ENCODE measurements at regions not wholly inside any gene's neighbourhood (a gene's known extent, or its start where the extent isn't known, plus 50 kb on each side); places are given as distances from the start of the nearest gene placed in this dataset.

- no peaks in the 10 kb centered on the region for H3K36me3 ChIP-seq
- intact Hi-C loops (cut with DNase I), result no loop called here
- no peak overlapping the region for H3K4me3 ChIP-seq
- no peak overlapping the region for H3K27ac ChIP-seq
- H3K9me3 ChIP-seq, result no peaks in the 10 kb centered on the region
- TF ChIP-seq, protein P1, sequence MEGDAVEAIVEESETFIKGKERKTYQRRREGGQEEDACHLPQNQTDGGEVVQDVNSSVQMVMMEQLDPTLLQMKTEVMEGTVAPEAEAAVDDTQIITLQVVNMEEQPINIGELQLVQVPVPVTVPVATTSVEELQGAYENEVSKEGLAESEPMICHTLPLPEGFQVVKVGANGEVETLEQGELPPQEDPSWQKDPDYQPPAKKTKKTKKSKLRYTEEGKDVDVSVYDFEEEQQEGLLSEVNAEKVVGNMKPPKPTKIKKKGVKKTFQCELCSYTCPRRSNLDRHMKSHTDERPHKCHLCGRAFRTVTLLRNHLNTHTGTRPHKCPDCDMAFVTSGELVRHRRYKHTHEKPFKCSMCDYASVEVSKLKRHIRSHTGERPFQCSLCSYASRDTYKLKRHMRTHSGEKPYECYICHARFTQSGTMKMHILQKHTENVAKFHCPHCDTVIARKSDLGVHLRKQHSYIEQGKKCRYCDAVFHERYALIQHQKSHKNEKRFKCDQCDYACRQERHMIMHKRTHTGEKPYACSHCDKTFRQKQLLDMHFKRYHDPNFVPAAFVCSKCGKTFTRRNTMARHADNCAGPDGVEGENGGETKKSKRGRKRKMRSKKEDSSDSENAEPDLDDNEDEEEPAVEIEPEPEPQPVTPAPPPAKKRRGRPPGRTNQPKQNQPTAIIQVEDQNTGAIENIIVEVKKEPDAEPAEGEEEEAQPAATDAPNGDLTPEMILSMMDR (IDR thresholded peaks at IDR 0.05), result no peak
- no peak for TF ChIP-seq POLR2A (IDR thresholded peaks at IDR 0.05)
- H3K4me1 ChIP-seq, result no peaks in the 10 kb centered on the region
- WGBS, 2 donors, result 62 to 67% methylated on average over 2 to 7 of the region's 10 CpGs
- DNase-seq, result no peak
- no peaks in the 10 kb centered on the region for H3K27me3 ChIP-seq
Measured at GRCh38 chr10:129369566-129369965, 97.5 kb upstream of the MGMT start.

DNA sequence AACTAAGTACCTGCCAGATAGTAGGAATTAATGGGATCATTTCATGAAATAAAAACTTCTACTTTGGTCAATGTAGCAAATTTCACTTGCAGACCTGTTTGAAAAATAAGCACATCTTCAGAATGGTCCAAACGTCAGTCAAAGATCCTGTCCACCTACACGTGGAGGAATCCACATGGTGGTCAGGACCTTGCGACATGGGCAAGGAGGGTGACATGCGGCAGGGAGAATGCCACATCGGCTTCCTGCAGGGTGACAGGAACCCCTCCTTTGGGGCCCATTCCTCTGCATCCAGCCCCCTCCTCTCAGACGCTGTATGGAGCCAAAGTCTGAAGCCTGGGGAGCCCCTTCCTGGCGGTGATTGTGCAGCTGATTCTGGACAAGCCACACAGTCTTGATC is 95.5 kb upstream of the MGMT start:
- TF ChIP-seq, protein P1 (IDR thresholded peaks at IDR 0.05), result no peak
- no peak for TF ChIP-seq POLR2A (IDR thresholded peaks at IDR 0.05)
- no peaks in the 10 kb centered on the region for H3K4me1 ChIP-seq
- no peak overlapping the region for H3K4me3 ChIP-seq
- intact Hi-C loops (cut with DNase I), result no loop called here
- 61 to 62% methylated on average over 6 to 7 of the region's 7 CpGs for WGBS, 2 donors
- H3K36me3 ChIP-seq, result no peaks in the 10 kb centered on the region
- H3K9me3 ChIP-seq, result no peaks in the 10 kb centered on the region
- H3K27ac ChIP-seq, result no peak overlapping the region
- no peaks in the 10 kb centered on the region for H3K27me3 ChIP-seq
- no peak for DNase-seq

DNA sequence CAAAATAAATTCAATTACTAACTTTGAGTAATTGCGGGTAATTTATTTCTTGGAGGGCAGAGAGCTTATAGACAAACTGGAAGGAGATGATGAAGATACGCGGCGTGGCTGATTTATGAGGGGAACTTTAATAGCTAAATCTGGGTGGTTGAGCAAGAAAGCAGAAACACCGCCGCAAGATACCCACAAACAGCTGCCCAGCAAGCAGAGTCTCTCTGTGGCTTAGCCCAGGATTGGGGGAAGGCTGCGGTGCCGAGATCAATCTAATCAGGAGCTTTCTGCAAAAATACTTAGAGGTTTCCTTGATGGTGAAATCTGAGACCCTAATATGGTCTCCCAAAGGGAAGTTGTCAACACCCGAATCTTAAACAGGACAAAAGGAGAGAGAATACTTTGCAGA is 94.9 kb upstream of the MGMT start:
- Histone ChIP-seq H3K27me3 (no peaks in the 10 kb centered on the region), H3K36me3 (no peaks in the 10 kb centered on the region), H3K27ac (no peak overlapping the region), H3K4me3 (no peak overlapping the region), H3K4me1 (no peaks in the 10 kb centered on the region), H3K9me3 (no peaks in the 10 kb centered on the region)
- WGBS, 2 donors, result 61 to 73% methylated on average over 9 of the region's 9 CpGs
- intact Hi-C loops (cut with DNase I), result no loop called here
- no peak for DNase-seq
- no peak for TF ChIP-seq POLR2A (IDR thresholded peaks at IDR 0.05)
- TF ChIP-seq, protein P1 (IDR thresholded peaks at IDR 0.05), result no peak

GRCh38 chr10:129373231-129373630 is 93.8 kb upstream of the MGMT start:
- 87 to 89% methylated on average over 12 of the region's 12 CpGs for WGBS, 2 donors
- DNase-seq, result no peak
- intact Hi-C loops (cut with DNase I), result no loop called here

DNA sequence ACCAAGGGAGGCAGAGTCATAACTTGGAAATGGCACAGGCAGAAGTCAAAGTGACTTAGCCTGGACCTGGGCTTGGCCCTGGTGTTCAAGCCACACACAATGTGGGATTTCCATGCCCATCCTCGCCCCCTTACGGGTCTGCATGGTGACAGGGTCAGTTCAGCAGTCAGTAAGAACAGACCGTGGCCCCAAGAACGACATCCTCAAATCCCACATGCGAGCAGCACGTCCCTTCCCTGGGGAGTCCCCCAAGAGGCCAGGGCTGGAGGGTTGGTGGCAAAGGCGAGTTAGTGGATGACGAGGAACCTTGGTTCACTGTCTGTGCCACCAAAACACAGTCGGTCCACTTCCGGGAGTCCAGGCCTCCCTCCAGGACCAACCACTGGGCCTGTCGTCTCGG is 93.3 kb upstream of the MGMT start:
- DNase-seq, result no peak
- WGBS, 2 donors, result 70 to 91% methylated on average over 4 to 11 of the region's 12 CpGs
- Histone ChIP-seq H3K4me1 (no peaks in the 10 kb centered on the region), H3K36me3 (no peaks in the 10 kb centered on the region), H3K4me3 (no peak overlapping the region), H3K27ac (no peak overlapping the region), H3K27me3 (no peaks in the 10 kb centered on the region), H3K9me3 (no peaks in the 10 kb centered on the region)
- intact Hi-C loops (cut with DNase I), result no loop called here
- TF ChIP-seq, protein P1 (IDR thresholded peaks at IDR 0.05), result no peak
- TF ChIP-seq POLR2A (IDR thresholded peaks at IDR 0.05), result no peak

More at GRCh38 chr10:129373231-129373630, 93.8 kb upstream of the MGMT start:
- TF ChIP-seq, protein P1 (IDR thresholded peaks at IDR 0.05), result no peak
- TF ChIP-seq POLR2A (IDR thresholded peaks at IDR 0.05), result no peak
- no peaks in the 10 kb centered on the region for H3K9me3 ChIP-seq
- no peaks in the 10 kb centered on the region for H3K27me3 ChIP-seq
- no peaks in the 10 kb centered on the region for H3K4me1 ChIP-seq
- H3K27ac ChIP-seq, result no peak overlapping the region
- H3K36me3 ChIP-seq, result no peaks in the 10 kb centered on the region
- no peak overlapping the region for H3K4me3 ChIP-seq
